Calu3 (cell line): ENCODE measurements at regions not wholly inside any gene's neighbourhood (a gene's known extent, or its start where the extent isn't known, plus 50 kb on each side); places are given as distances from the start of the nearest gene placed in this dataset.

Experiments
- BruUV-seq: library from RNA; stranded (reverse); fragments of 400-500 nt; replicated peaks from 2 replicates; lab custom pipeline; 2021; lab: Mats Ljungman, UMichigan
- CTCF ChIA-PET: fragments of 300-600 bp; sonication (Branson Sonifier 250); formaldehyde crosslinking; loops from one replicate; lab custom pipeline; 2022; ENCODE audit warnings: antibody characterized with exemption; lab: Charles Lee
- DNase-seq: peaks from one replicate; pipeline ENCODE4 v3.0.0; 2022
- H3K27ac Mint-ChIP-seq: one replicate; pipeline ENCODE4 v1.8.0; 2022; ENCODE audit warnings: mixed read lengths; ENCODE audit not compliant: unreplicated experiment
- H3K27me3 Mint-ChIP-seq: one replicate; pipeline ENCODE4 v1.8.0; 2022; ENCODE audit warnings: mixed read lengths; ENCODE audit not compliant: unreplicated experiment
- H3K36me3 Mint-ChIP-seq: one replicate; pipeline ENCODE4 v1.8.0; 2022; ENCODE audit warnings: mild to moderate bottlenecking, moderate library complexity, mixed read lengths; ENCODE audit not compliant: insufficient read depth, unreplicated experiment
- H3K4me1 Mint-ChIP-seq: one replicate; pipeline ENCODE4 v1.8.0; 2022; ENCODE audit warnings: mild to moderate bottlenecking, low read depth, mixed read lengths; ENCODE audit not compliant: unreplicated experiment
- H3K4me3 Mint-ChIP-seq: one replicate; pipeline ENCODE4 v1.8.0; 2022; ENCODE audit warnings: mild to moderate bottlenecking, low read depth, moderate library complexity, mixed read lengths; ENCODE audit not compliant: unreplicated experiment
- H3K9me3 Mint-ChIP-seq: one replicate; pipeline ENCODE4 v1.8.0; 2022; ENCODE audit warnings: low read depth, mixed read lengths; ENCODE audit not compliant: unreplicated experiment
- CTCF ChIP-seq: fragments of 200-600 bp; IDR thresholded peaks from one replicate; pipeline ENCODE4 v1.8.0; 2022; ENCODE audit warnings: antibody characterized with exemption; ENCODE audit not compliant: unreplicated experiment
- intact Hi-C: fragments of 100-400 bp; cut with micrococcal nuclease; formaldehyde crosslinking; loops from one replicate; pipeline ENCODE4 v1.10.0; 2022; ENCODE audit not compliant: unreplicated experiment

GRCh38 chr10:106387063-106387462, 777.4 kb downstream of the SORCS1 start:
- no peaks in the 10 kb centered on the region for H3K36me3 Mint-ChIP-seq
- no peak overlapping the region for H3K4me3 Mint-ChIP-seq
- no peaks in the 10 kb centered on the region for H3K9me3 Mint-ChIP-seq
- H3K4me1 Mint-ChIP-seq = no peaks in the 10 kb centered on the region
- DNase-seq = no peak
- H3K27ac Mint-ChIP-seq = no peak overlapping the region
- no peak for TF ChIP-seq CTCF
- peaks cover 14% of the 10 kb centered on the region for H3K27me3 Mint-ChIP-seq
- intact Hi-C loops = no loop called here
- no TSS peak for BruUV-seq
- CTCF ChIA-PET = no interaction called here

GRCh38 chr10:106384496-106384895, 780.0 kb downstream of the SORCS1 start:
- no peaks in the 10 kb centered on the region for H3K4me1 Mint-ChIP-seq
- peaks cover 14% of the 10 kb centered on the region for H3K27me3 Mint-ChIP-seq
- H3K4me3 Mint-ChIP-seq = no peak overlapping the region
- CTCF ChIA-PET = no interaction called here
- H3K27ac Mint-ChIP-seq = no peak overlapping the region
- no peaks in the 10 kb centered on the region for H3K36me3 Mint-ChIP-seq
- intact Hi-C loops = no loop called here
- TF ChIP-seq CTCF = no peak
- peaks cover 2% of the 10 kb centered on the region for H3K9me3 Mint-ChIP-seq
- no peak for DNase-seq
- BruUV-seq = no TSS peak

GRCh38 chr10:106380706-106381105, 783.8 kb downstream of the SORCS1 start:
- CTCF ChIA-PET = interaction anchor here (0.6 kb wide), 1 partner anchor 200 kb away, joined by 3 read pairs; no protein-coding TSS in a partner anchor
- Mint-ChIP-seq H3K4me1 (no peaks in the 10 kb centered on the region), H3K36me3 (no peaks in the 10 kb centered on the region), H3K27me3 (peaks cover 14% of the 10 kb centered on the region), H3K4me3 (no peak overlapping the region), H3K27ac (no peak overlapping the region), H3K9me3 (peaks cover 2% of the 10 kb centered on the region)
- no peak for TF ChIP-seq CTCF
- intact Hi-C loops = no loop called here
- BruUV-seq = no TSS peak
- no peak for DNase-seq

GRCh38 chr10:106378251-106378650, 786.3 kb downstream of the SORCS1 start:
- intact Hi-C loops = no loop called here
- TF ChIP-seq CTCF = no peak
- no TSS peak for BruUV-seq
- H3K4me3 Mint-ChIP-seq = no peak overlapping the region
- H3K36me3 Mint-ChIP-seq = no peaks in the 10 kb centered on the region
- CTCF ChIA-PET = no interaction called here
- peaks cover 2% of the 10 kb centered on the region for H3K9me3 Mint-ChIP-seq
- H3K27ac Mint-ChIP-seq = no peak overlapping the region
- H3K27me3 Mint-ChIP-seq = no peaks in the 10 kb centered on the region
- H3K4me1 Mint-ChIP-seq = no peaks in the 10 kb centered on the region
- DNase-seq = no peak
